Mesendoderm (in vitro differentiated cells): ENCODE measurements at regions not wholly inside any gene's neighbourhood (a gene's known extent, or its start where the extent isn't known, plus 50 kb on each side); places are given as distances from the start of the nearest gene placed in this dataset.
A peak's percentile ranks its signal among the peaks of the same experiment; 100 is the strongest.

Experiments
- DNase-seq: peaks from one replicate; pipeline ENCODE4 v3.0.0; 2013
- H2AK5ac ChIP-seq: 2 replicates; pipeline ENCODE4 v1.6.1; 2013; ENCODE audit warnings: low read length, inconsistent platforms
- H2BK120ac ChIP-seq: 2 replicates; pipeline ENCODE4 v1.6.1; 2013; ENCODE audit warnings: low read depth, mild to moderate bottlenecking, low read length, moderate library complexity, mixed read lengths
- H2BK15ac ChIP-seq: replicated peaks from 2 replicates; pipeline ENCODE4 v1.6.1; 2013; ENCODE audit warnings: low read depth, mild to moderate bottlenecking, moderate library complexity
- H2BK5ac ChIP-seq: 2 replicates; pipeline ENCODE4 v1.6.1; 2013; ENCODE audit warnings: low read length, inconsistent platforms
- H3K18ac ChIP-seq: 2 replicates; pipeline ENCODE4 v1.6.1; 2013; ENCODE audit warnings: mild to moderate bottlenecking, low read length, mixed read lengths
- H3K23ac ChIP-seq: one replicate; pipeline ENCODE4 v1.6.1; 2013; ENCODE audit warnings: low read length
- H3K27ac ChIP-seq: 2 replicates; pipeline ENCODE4 v1.5.1; 2013; ENCODE audit warnings: low read depth, mild to moderate bottlenecking, inconsistent platforms, low read length, moderate library complexity
- H3K27me3 ChIP-seq: 2 replicates; pipeline ENCODE4 v1.6.1; 2013; ENCODE audit warnings: low read length, control low read depth, mild to moderate bottlenecking, inconsistent platforms; ENCODE audit not compliant: insufficient read depth, poor library complexity
- H3K36me3 ChIP-seq: 2 replicates; pipeline ENCODE4 v1.6.1; 2013; ENCODE audit warnings: low read length, inconsistent platforms; ENCODE audit not compliant: control insufficient read depth, insufficient read depth
- H3K4ac ChIP-seq: one replicate; pipeline ENCODE4 v1.6.1; 2013; ENCODE audit warnings: low read depth, mild to moderate bottlenecking, low read length, moderate library complexity
- H3K4me1 ChIP-seq: 2 replicates; pipeline ENCODE4 v1.6.1; 2013; ENCODE audit warnings: low read depth, low read length, inconsistent platforms; ENCODE audit not compliant: control insufficient read depth
- H3K4me2 ChIP-seq: 2 replicates; pipeline ENCODE4 v1.6.1; 2013; ENCODE audit warnings: low read length
- H3K4me3 ChIP-seq: 2 replicates; pipeline ENCODE4 v1.5.1; 2013; ENCODE audit warnings: mild to moderate bottlenecking, low read length
- H3K56ac ChIP-seq: one replicate; pipeline ENCODE4 v1.6.1; 2013; ENCODE audit warnings: low read length
- H3K79me1 ChIP-seq: 2 replicates; pipeline ENCODE4 v1.6.1; 2013; ENCODE audit warnings: low read length, inconsistent platforms
- H3K79me2 ChIP-seq: 2 replicates; pipeline ENCODE4 v1.6.1; 2013; ENCODE audit warnings: mild to moderate bottlenecking, low read length; ENCODE audit not compliant: control insufficient read depth, insufficient read depth
- H3K9ac ChIP-seq: 2 replicates; pipeline ENCODE4 v1.6.1; 2013; ENCODE audit warnings: low read length, inconsistent platforms
- H4K5ac ChIP-seq: one replicate; pipeline ENCODE4 v1.6.1; 2013; ENCODE audit warnings: low read length
- H4K8ac ChIP-seq: one replicate; pipeline ENCODE4 v1.6.1; 2013; ENCODE audit warnings: low read depth, mild to moderate bottlenecking, control low read depth, low read length, moderate library complexity
- WGBS: extraction: QIAGEN DNeasy Blood & Tissue Kit; methylation state at CpG from one replicate; pipeline ENCODE4 v1.1.7; 2013; ENCODE audit warnings: low lambda C conversion rate, missing lambda C conversion rate; ENCODE audit not compliant: insufficient coverage; ENCODE audit errors: extremely low coverage; 5-methylcytosine and 5-hydroxymethylcytosine counted together

DNA sequence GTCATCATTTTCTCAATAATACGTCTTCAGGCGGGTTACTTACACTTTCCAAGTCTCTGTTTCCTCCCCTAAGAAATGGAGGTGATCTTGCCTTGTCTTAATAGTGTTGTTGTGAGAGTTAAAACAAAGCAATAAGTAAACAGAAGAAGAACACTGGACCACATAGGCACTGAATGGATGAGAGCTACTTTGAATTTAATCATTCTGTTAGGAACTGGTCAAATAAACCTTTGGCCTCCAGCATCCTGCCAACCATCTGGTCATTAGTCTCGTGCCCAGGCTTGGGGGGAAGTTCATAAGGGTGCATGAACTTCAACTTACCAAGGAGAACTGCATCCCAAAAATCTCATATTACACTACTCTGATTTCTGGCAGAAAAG lies 109.4 kb upstream of the C7orf33 start:
- H3K9ac ChIP-seq: no peak overlapping the region

DNA sequence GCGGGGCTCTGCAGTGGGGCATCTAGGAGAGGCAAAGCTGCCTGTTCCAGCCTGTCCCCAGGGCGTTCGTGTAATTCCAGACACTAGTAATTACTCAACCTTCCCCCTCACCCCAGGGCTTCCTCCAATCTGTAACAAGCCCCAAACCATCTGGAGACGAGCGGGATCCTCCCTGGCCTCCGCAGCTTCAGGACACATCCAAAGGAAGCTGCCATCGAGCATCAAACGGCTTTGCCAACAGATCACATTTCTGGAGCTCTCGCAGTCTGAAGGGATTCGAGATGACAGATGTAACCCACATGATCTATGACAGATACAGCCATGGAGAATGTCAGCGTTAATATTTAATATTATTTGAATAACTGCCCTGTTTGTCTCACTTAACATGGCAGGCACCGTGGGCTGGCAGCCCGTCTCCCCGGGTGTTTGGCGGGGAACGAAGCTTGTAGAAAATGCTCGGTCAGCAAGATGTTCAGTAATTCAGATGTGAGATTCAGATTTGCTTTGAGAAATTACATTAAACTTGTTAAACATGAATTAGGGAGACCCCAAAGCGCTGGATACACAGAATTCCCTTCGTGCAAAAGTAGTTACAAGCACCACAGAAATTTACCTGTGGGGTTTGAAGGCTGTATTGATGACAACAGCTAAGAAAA lies 108.5 kb upstream of the C7orf33 start:
- Histone ChIP-seq H3K4ac (no peak overlapping the region), H2BK15ac (no peak overlapping the region), H3K27me3 (no peaks in the 10 kb centered on the region), H4K5ac (no peak overlapping the region), H3K18ac (no peak overlapping the region), H3K79me1 (no peaks in the 10 kb centered on the region), H2BK5ac (no peak overlapping the region), H2BK120ac (no peak overlapping the region), H3K4me1 (no peaks in the 10 kb centered on the region), H3K27ac (no peak overlapping the region), H3K4me2 (no peak overlapping the region), H3K23ac (no peak overlapping the region), H4K8ac (no peak overlapping the region), H2AK5ac (no peak overlapping the region), H3K36me3 (no peaks in the 10 kb centered on the region), H3K9ac (no peak overlapping the region), H3K4me3 (no peak overlapping the region), H3K79me2 (no peaks in the 10 kb centered on the region), H3K56ac (no peak overlapping the region)
- no CpG with 5 or more reads among the region's 19 CpGs for WGBS
- DNase-seq: peak; percentile 40

More for the DNA sequence above, 109.4 kb upstream of the C7orf33 start:
- no peak overlapping the region for H3K56ac ChIP-seq
- H4K5ac ChIP-seq: no peak overlapping the region
- no peak overlapping the region for H2BK5ac ChIP-seq
- H3K4me3 ChIP-seq: no peak overlapping the region
- H2BK15ac ChIP-seq: no peak overlapping the region
- H3K79me2 ChIP-seq: no peaks in the 10 kb centered on the region
- no peak overlapping the region for H3K27ac ChIP-seq
- no peak overlapping the region for H2AK5ac ChIP-seq
- no peak overlapping the region for H4K8ac ChIP-seq
- no peak overlapping the region for H2BK120ac ChIP-seq
- no peaks in the 10 kb centered on the region for H3K79me1 ChIP-seq
- no peak overlapping the region for H3K23ac ChIP-seq
- H3K4me1 ChIP-seq: no peaks in the 10 kb centered on the region
- no peaks in the 10 kb centered on the region for H3K27me3 ChIP-seq
- no CpG with 5 or more reads among the region's 3 CpGs for WGBS
- H3K36me3 ChIP-seq: no peaks in the 10 kb centered on the region
- H3K4me2 ChIP-seq: no peak overlapping the region
- DNase-seq: no peak
- no peak overlapping the region for H3K18ac ChIP-seq
- no peak overlapping the region for H3K4ac ChIP-seq

DNA sequence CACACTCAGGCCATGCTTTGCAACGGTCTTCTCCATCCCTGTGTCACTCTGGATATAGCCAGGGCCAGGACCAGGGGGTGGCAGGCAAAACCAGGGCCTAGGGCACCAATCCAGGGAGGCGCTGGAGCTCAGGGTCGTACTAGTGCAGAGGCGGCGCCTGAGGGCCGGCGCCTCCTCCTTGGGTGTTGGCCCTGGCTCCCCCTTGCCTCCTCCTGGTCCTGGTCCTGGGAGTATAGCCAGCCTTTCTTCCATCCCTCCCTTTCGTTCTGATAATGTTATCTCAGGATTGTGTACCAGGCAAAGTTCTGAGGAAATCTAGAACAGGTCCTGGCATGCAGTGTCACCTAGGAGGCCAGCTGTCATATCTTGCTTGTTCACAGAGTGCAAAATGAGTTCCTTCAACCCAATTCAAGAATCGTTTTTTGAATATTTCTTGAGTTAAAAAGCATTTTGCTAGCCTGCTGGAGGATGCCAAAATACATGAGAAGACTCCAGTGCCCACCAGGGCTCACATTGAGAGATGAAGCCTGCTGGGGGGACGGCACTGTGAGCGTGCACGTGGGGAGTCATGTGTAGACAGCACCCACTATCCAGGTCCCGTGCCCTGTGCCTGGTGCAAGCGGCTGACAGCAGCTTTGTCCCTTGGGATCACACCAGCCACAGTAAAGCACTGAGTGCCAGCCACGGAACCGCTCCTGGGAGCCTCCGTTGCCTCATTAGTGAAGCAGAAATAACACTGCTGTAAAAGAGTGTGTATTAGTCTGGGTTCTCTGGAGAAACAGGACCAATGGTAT lies 106.9 kb upstream of the C7orf33 start:
- Histone ChIP-seq H2AK5ac (no peak overlapping the region), H3K4me3 (no peak overlapping the region), H3K79me2 (no peaks in the 10 kb centered on the region), H3K4me1 (no peaks in the 10 kb centered on the region), H3K4ac (no peak overlapping the region), H4K8ac (no peak overlapping the region), H3K79me1 (no peaks in the 10 kb centered on the region), H2BK15ac (no peak overlapping the region), H3K23ac (no peak overlapping the region), H2BK120ac (no peak overlapping the region), H3K4me2 (no peak overlapping the region), H4K5ac (no peak overlapping the region), H3K27me3 (no peaks in the 10 kb centered on the region), H3K9ac (no peak overlapping the region), H3K56ac (peak overlapping the region; percentile 22), H3K18ac (no peak overlapping the region), H3K27ac (no peak overlapping the region), H3K36me3 (no peaks in the 10 kb centered on the region), H2BK5ac (no peak overlapping the region)
- DNase-seq: no peak
- no CpG with 5 or more reads among the region's 17 CpGs for WGBS

DNA sequence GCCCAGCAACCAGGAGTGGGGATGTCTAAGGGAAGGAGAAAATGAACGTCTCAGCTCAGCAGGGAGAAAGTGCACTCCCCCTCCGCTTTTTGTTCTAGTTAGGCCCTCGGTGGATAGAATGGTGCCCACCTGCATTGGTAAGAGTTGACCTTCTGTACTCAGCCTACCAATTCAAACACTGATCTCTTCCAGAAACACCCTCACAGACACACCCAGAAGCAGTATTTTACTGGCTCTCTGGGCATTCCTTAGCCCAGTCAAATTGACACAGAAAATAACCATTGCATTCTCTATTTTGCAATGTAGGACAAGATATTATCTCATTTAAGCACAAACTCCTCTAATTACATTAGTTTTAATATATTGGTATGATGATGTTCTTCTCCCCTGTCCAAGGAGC lies 106.1 kb upstream of the C7orf33 start:
- Histone ChIP-seq H3K9ac (no peak overlapping the region), H4K5ac (no peak overlapping the region), H3K4me2 (no peak overlapping the region), H4K8ac (no peak overlapping the region), H3K4me1 (no peaks in the 10 kb centered on the region), H3K18ac (no peak overlapping the region), H3K27ac (no peak overlapping the region), H3K79me2 (no peaks in the 10 kb centered on the region), H2BK120ac (no peak overlapping the region), H2BK15ac (no peak overlapping the region), H2BK5ac (no peak overlapping the region), H3K27me3 (no peaks in the 10 kb centered on the region), H3K56ac (no peak overlapping the region), H3K4me3 (no peak overlapping the region), H3K4ac (no peak overlapping the region), H3K36me3 (no peaks in the 10 kb centered on the region), H2AK5ac (no peak overlapping the region), H3K23ac (no peak overlapping the region), H3K79me1 (no peaks in the 10 kb centered on the region)
- DNase-seq: no peak
- no CpG with 5 or more reads among the region's 3 CpGs for WGBS

DNA sequence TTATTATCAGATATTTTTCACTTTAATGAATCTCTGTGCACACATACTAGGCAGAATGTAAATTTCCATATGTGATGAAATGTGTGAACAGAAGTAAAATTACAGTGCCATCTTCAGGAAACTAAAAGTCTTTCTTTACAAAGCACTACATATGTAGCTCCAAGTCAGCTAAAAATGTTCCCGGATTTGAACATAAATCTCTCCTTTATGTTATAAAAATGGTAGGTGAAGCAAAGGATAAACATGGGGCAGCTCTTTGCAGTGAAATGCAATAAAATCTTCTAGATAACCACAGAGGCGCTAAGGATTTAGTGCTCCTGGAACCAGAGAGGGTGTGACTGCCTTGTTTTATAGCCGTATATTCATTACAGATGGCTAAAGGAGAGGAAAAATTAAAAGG lies 104.9 kb upstream of the C7orf33 start:
- no CpG with 5 or more reads among the region's 3 CpGs for WGBS

More for the DNA sequence above, 104.9 kb upstream of the C7orf33 start:
- H3K23ac ChIP-seq: no peak overlapping the region
- H2BK120ac ChIP-seq: no peak overlapping the region
- no peak overlapping the region for H2AK5ac ChIP-seq
- H2BK15ac ChIP-seq: no peak overlapping the region
- H2BK5ac ChIP-seq: no peak overlapping the region
- H3K4ac ChIP-seq: no peak overlapping the region
- H3K79me1 ChIP-seq: no peaks in the 10 kb centered on the region
- no peak overlapping the region for H4K5ac ChIP-seq
- no peak overlapping the region for H4K8ac ChIP-seq
- no peaks in the 10 kb centered on the region for H3K27me3 ChIP-seq
- no peak overlapping the region for H3K9ac ChIP-seq
- no peaks in the 10 kb centered on the region for H3K36me3 ChIP-seq
- H3K4me1 ChIP-seq: no peaks in the 10 kb centered on the region
- no peak overlapping the region for H3K27ac ChIP-seq
- H3K79me2 ChIP-seq: no peaks in the 10 kb centered on the region
- H3K18ac ChIP-seq: no peak overlapping the region
- H3K56ac ChIP-seq: no peak overlapping the region
- H3K4me2 ChIP-seq: no peak overlapping the region
- no peak overlapping the region for H3K4me3 ChIP-seq
- DNase-seq: no peak
